GM18909 (cell line): ENCODE measurements at regions not wholly inside any gene's neighbourhood (a gene's known extent, or its start where the extent isn't known, plus 50 kb on each side); places are given as distances from the start of the nearest gene placed in this dataset.
"Not testable (repeated sequence)": the region's sequence is repeated elsewhere in the genome, so short reads cannot be mapped to it uniquely, and the experiment has no call there.

Experiments used
- ATAC-seq: cut with Tn5 transposase; IDR thresholded peaks from one replicate; pipeline ENCODE4 v1.9.1; 2021; ENCODE audit warnings: mild to moderate bottlenecking; ENCODE audit not compliant: unreplicated experiment, poor library complexity

DNA sequence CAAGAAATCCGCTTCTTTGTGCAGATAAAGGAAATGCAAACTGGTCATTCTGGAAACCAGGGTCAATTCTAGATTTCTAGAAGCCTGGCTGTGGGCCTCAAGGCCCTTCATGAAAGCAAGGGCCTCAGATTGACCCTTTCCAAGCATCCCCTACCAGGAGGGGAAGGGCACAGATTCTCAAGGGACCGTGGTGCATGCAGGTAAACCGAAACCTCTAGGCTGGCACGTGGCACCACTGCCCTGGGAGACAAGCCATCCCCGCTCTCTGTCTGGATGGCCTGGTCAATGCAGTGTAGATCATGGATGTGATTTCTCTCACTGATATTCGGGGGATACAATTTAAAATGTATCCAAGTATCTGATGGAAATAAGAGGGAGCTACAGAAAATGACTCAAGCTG, 69.4 kb downstream of the TOMM20 start:
- no peak for ATAC-seq

DNA sequence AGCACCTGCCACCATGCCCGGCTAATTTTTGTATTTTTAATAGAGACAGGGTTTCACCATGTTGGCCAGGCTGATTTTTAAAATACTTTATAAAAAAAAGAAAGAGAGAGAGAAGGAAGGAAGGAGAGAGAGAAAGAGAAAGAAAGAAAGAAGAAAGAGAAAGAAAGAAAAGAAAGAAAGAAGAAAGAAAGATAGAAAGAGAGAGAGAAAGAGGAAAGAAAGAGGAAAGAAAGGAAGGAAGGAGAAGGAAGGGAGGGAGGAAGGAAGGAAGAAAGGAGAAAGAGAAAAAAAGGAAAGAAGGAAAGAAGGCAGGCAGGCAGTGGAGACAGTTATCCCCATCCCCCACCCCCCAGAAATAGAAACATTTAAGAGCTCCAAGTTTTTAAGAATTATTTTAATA, 69.9 kb downstream of the TOMM20 start:
- no peak for ATAC-seq

DNA sequence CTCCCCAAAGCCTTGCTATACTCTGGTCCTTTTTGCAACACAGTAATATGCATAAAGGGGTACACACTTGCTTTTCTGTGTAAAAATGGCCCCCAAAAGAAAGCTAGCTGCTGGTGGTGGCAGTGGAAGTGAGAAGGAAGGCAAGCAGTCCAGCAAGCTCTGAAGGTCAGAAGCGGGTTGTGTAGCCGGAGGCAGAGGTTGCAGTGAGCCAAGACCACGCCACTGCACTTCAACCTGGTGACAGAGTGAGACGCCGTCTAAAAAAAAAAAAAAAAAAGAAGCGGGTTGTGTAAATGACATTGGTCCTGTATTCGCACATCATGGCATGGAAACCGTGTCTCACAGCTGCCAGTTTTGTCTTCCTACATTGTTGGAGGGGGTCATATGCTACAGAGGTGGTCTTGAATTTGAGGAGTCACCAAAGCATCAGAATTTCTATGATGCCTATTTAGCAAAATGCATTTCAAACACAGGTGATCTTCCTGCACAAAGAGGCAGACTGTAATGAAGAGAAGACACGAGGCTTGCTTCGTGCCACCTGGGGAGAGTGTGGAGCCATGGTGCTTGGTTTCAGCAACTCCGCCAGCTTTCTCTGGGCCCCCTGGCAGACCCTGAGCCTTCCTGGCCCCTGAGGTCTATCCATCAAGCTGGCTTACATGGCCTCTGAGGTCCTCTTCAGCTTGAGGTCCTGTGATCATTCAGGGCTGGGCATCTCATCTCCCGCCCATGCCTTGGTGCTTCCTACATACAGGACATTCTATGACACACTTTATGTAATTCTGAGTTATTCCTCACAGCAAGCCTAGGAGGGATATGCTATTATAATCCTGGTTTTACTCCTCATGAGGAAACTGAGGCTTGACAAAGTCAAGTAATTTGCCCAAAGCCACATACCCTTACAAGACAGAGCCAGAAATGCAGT, 71.0 kb downstream of the TOMM20 start:
- ATAC-seq, result no peak

DNA sequence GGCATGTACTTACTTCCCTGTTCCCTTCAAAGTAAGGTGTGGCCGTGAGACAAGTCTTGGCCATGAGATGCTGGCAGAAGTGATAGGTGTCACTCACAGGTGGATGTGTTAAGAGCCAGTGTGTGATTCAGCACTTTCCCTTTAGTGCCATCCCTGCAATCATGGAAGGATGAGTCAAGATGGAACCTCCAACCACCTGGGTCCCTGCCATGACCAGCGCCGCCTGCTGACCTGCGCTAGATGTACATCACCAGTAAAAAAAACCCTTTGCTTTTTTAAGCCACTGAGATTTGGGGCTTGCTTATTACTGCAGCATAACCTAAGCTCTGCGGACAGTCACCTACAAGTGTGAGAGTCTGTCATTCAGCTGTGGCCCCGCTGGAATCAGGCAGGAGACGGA, 71.7 kb downstream of the TOMM20 start:
- ATAC-seq, result no peak

DNA sequence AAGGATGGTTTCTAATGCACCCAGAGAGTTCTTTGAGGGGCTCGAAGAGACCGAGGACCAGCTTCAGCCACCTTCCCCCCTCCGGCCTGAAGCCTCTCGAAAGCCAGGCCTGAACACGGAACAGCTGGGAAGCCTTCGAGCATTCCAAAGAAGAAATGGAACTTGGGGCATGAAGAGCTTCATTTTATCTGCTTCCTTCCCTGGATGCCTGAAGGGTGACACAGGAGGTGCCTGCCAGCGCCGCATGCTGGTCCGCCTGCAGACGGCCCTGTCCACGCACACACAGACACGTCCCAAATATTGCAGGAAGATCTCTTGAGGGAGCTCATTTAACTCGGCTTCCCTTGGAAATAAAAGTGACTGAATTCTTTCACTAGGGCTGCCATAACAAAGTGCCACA, 73.7 kb downstream of the TOMM20 start:
- ATAC-seq, result no peak

DNA sequence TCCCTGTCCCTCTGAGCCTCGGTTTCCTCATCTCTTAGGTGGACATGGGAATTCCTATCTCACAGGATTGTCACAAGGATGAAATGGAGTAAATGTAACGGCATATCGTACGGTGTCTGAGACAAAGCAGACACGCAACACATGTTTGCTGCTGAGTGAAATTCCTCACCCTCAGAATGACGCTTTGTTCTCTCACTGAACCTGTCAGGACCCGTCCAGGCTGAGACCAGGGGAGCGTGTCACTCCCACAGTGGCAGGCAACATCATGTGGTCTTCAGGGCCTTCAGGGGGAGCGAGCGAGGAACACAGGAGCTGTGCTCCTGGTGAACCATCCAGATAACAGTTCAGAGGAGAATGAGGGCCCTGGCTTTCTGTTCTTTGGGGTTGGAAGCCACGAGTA, 74.2 kb downstream of the TOMM20 start:
- ATAC-seq, result no peak

DNA sequence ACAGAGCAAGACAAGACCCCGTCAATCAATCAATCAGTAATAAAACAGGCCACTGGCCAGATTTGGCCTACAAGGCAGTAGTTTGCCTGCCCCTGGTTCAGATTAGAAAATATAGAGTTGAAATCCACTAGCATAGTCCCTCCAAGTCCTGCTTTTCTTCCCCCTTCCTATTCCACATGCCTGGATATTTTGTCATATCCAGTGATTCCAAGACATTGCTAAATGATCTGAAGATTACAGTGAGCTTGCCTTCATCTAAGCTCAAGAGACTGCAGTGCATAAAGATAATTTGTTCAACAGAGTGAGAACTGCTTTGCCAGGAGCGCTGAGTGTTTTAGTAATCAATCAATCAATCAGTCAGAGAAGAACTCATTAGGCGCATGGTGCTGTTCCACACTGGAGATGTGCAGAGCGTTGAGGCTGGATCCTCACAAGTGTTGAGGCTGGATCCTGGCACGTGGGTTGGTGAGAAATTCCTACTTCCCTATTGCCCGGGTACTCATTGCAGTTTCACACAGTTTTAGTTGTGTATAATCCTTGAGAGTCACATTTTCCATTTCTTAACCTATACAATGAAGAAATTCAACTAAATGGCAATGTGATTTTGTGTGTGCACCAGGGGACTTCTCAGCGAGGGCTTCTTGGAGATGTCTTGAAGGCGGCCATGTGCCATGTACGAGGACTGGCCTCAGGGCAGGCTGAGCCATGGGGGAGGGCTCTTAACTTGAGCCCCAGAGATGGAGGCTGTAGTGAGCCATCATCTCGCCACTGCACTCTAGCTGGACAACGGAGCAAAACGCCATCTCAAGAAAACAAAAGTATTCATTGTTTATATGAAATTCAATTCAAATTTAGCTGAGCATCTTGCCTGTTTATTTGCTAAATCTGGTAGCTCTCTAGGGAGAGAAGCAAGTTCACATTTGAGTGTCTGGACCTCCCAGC, 76.3 kb downstream of the TOMM20 start:
- no peak for ATAC-seq

GRCh38 chr1:235051521-235051920, 77.1 kb downstream of the TOMM20 start:
- no peak for ATAC-seq

- ATAC-seq, result peak; percentile 58
Measured at GRCh38 chr1:235050911-235051360, 77.7 kb downstream of the TOMM20 start.

DNA sequence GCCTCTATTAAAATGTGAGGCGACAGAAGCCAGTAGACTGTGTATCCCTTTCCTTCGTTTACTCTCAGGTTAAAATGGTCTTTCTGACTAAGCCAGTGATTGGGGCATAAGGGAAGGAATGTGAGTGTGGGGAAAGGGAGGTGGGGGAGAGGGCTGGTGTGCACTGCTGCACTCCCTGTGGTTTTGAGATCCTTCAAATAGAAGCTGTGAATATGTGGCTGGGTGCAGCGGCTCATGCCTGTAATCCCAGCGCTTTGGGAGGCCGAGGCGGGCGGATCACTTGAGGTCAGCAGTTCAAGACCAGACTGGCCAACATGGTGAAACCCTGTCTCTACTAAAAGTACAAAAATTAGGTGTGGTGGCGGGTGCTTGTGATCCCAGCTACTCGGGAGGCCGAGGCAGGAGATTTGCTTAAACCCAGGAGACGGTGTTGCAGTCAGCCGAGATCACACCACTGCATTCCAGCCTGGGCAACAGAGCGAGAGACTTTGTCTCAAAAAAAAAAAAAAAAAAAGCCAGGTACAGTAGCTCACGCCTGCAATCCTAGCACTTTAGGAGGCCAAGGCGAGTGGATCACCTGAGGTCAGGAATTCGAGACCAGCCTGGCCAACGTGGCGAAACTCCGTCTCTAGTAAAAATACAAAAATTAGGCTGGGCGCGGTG, 78.8 kb downstream of the TOMM20 start:
- not testable (repeated sequence) for ATAC-seq

GRCh38 chr1:235049217-235049616, 79.4 kb downstream of the TOMM20 start:
- ATAC-seq, result no peak

GRCh38 chr1:235047331-235047871, 81.2 kb downstream of the TOMM20 start:
- no peak for ATAC-seq

GRCh38 chr1:235045921-235046601, 82.6 kb downstream of the TOMM20 start:
- ATAC-seq, result no peak

GRCh38 chr1:235045034-235045690, 83.5 kb downstream of the TOMM20 start:
- ATAC-seq, result no peak

GRCh38 chr1:235043234-235043633, 85.4 kb downstream of the TOMM20 start:
- no peak for ATAC-seq

DNA sequence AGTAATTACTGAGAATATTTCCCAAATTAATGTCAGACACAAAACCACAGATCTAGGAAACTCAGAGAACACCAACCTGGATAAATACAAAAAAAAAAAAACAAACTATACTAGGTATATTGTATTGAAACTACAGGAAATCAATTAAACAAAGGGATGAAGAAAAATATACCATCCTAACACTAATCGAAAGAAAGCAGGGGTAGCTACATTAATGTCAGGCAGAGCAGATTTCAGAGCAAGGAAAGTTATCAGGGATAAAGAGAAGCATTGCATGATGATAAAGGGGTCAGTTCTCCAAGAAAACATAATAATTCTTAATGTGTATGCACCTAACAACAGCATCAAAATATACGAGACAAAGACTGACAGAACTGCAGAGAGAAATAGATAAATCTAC, 89.9 kb downstream of the TOMM20 start:
- ATAC-seq, result no peak

GRCh38 chr1:235035928-235036327, 92.7 kb downstream of the TOMM20 start:
- ATAC-seq, result no peak

DNA sequence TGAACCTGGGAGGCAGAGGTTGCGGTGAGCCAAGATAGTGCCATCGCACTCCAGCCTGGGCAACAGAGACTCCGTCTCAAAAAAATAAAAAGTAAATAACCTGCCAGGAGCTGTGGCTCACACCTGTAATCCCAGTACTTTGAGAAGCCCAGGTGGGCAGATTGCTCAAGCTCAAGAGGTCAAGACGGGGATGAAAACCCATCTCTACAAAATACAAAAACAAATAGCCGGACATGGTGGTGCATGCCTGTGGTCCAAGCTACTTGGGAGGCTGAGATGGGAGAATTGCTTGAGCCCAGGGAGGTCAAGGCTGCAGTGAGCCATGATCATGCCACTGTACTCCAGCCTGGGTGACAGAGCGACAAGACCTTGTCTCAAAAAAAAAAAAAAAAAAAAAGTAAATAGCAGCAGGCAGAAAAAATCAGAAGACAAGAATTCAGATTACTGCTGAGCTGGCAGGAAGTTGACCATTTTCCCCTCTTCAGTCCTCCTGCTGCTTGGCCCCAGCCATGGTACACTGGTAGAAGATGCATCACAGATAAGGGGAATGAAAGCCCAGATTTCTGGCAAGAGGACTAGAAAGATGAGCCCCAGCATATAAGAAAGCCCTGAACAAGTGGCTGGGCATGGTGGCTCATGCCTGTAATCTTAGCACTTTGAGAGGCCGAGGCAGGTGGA, 97.6 kb downstream of the TOMM20 start:
- ATAC-seq, result no peak

- no peak for ATAC-seq
Measured at GRCh38 chr1:235027862-235028250, 100.8 kb downstream of the TOMM20 start.
